Kidney epithelial cell (primary cell): ENCODE measurements at regions not wholly inside any gene's neighbourhood (a gene's known extent, or its start where the extent isn't known, plus 50 kb on each side); places are given as distances from the start of the nearest gene placed in this dataset.

Experiments used
- DNase-seq: peaks from one replicate; pipeline ENCODE4 v3.0.0-alpha.2; 2010; ENCODE audit warnings: low read depth
- H3K27me3 ChIP-seq: 2 replicates; pipeline ENCODE4 v1.6.0; 2011; ENCODE audit warnings: low read length; ENCODE audit not compliant: control insufficient read depth, insufficient read depth
- H3K36me3 ChIP-seq: 2 replicates; pipeline ENCODE4 v1.5.1; 2011; ENCODE audit warnings: low read length; ENCODE audit not compliant: control insufficient read depth, insufficient read depth
- H3K4me3 ChIP-seq: 2 replicates; pipeline ENCODE4 v1.5.1; 2011; ENCODE audit warnings: low read depth, mild to moderate bottlenecking, control low read depth, low read length
- CTCF ChIP-seq: IDR thresholded peaks from 2 replicates; pipeline ENCODE4 v1.5.1; 2011; ENCODE audit warnings: mild to moderate bottlenecking, moderate library complexity, low read length, control low read depth, inconsistent platforms; ENCODE audit not compliant: insufficient read depth, poor library complexity, severe bottlenecking

GRCh38 chr19:28465371-28466086 lies 747.4 kb downstream of the UQCRFS1 start:
- Histone ChIP-seq H3K36me3 (no peaks in the 10 kb centered on the region), H3K4me3 (no peak overlapping the region), H3K27me3 (no peaks in the 10 kb centered on the region)
- TF ChIP-seq CTCF: no peak
- DNase-seq: peak; percentile 26

- Histone ChIP-seq H3K4me3 (no peak overlapping the region), H3K36me3 (no peaks in the 10 kb centered on the region), H3K27me3 (no peaks in the 10 kb centered on the region)
- no peak for DNase-seq
- TF ChIP-seq CTCF: no peak
Observed at GRCh38 chr19:28463493-28464053, 749.4 kb downstream of the UQCRFS1 start.

- H3K36me3 ChIP-seq: no peaks in the 10 kb centered on the region
- H3K4me3 ChIP-seq: no peak overlapping the region
- no peaks in the 10 kb centered on the region for H3K27me3 ChIP-seq
- DNase-seq: no peak
- no peak for TF ChIP-seq CTCF
Observed at GRCh38 chr19:28457620-28458019, 755.3 kb downstream of the UQCRFS1 start.

GRCh38 chr19:28456708-28457320 lies 756.1 kb downstream of the UQCRFS1 start:
- no peaks in the 10 kb centered on the region for H3K36me3 ChIP-seq
- DNase-seq: no peak
- no peak for TF ChIP-seq CTCF
- H3K4me3 ChIP-seq: no peak overlapping the region
- no peaks in the 10 kb centered on the region for H3K27me3 ChIP-seq

- TF ChIP-seq CTCF: no peak
Observed at GRCh38 chr19:28456252-28456651, 756.7 kb downstream of the UQCRFS1 start.

GRCh38 chr19:28454083-28454482 lies 758.9 kb downstream of the UQCRFS1 start:
- no peaks in the 10 kb centered on the region for H3K27me3 ChIP-seq
- no peak overlapping the region for H3K4me3 ChIP-seq
- peak; percentile 82 for DNase-seq
- H3K36me3 ChIP-seq: no peaks in the 10 kb centered on the region
- TF ChIP-seq CTCF: no peak

More at GRCh38 chr19:28456252-28456651, 756.7 kb downstream of the UQCRFS1 start:
- no peak for DNase-seq
- H3K36me3 ChIP-seq: no peaks in the 10 kb centered on the region
- no peak overlapping the region for H3K4me3 ChIP-seq
- no peaks in the 10 kb centered on the region for H3K27me3 ChIP-seq
